HEK293 (cell line): ENCODE measurements at regions not wholly inside any gene's neighbourhood (a gene's known extent, or its start where the extent isn't known, plus 50 kb on each side); places are given as distances from the start of the nearest gene placed in this dataset.

ENCODE experiments used
- CTCF ChIA-PET: fragments of 350-600 bp; formaldehyde crosslinking; extraction: SDS; loops from one replicate; lab custom pipeline; 2021; ENCODE audit warnings: antibody characterized with exemption; lab: Yijun Ruan, JAX
- POLR2A ChIA-PET: fragments of 300-600 bp; formaldehyde crosslinking; extraction: SDS; loops from one replicate; lab custom pipeline; 2020; ENCODE audit warnings: antibody characterized with exemption, inconsistent platforms; lab: Yijun Ruan, JAX
- H3K27ac ChIP-seq: fragments of 200-500 bp; sonication (Bioruptor generic); 2 replicates; pipeline ENCODE4 v1.5.1; 2014; ENCODE audit warnings: low read depth, low read length, control low read depth, inconsistent platforms; ENCODE audit errors: extremely low read depth
- H3K36me3 ChIP-seq, 2 experiments: fragments of 200-500 bp in 1 of 2; sonication (Bioruptor generic) in 1 of 2; 1 replicate in 1 of 2; 2 replicates in 1 of 2; pipeline ENCODE4 v1.5.1; 2014 to 2017; ENCODE audit warnings: inconsistent platforms in 2 of 2, low read length in 2 of 2; ENCODE audit not compliant: control insufficient read depth in 2 of 2, insufficient read depth in 1 of 2
- H3K4me1 ChIP-seq: fragments of 200-500 bp; sonication (Bioruptor generic); 2 replicates; pipeline ENCODE4 v1.5.1; 2014; ENCODE audit warnings: mild to moderate bottlenecking, low read length, inconsistent platforms; ENCODE audit not compliant: control insufficient read depth, insufficient read depth
- H3K4me3 ChIP-seq: 2 replicates; pipeline ENCODE4 v1.5.1; 2011; ENCODE audit warnings: low read depth, mild to moderate bottlenecking, control low read depth, low read length, moderate library complexity
- H3K9me3 ChIP-seq: fragments of 200-500 bp; sonication (Bioruptor generic); 2 replicates; pipeline ENCODE4 v1.5.1; 2014; ENCODE audit warnings: low read depth, low read length, inconsistent platforms; ENCODE audit not compliant: control insufficient read depth, insufficient read depth
- GLI4 ChIP-seq: fragments of 450-650 bp; formaldehyde crosslinking; IDR thresholded peaks from 2 replicates; pipeline ENCODE4 v1.5.1; 2016; ENCODE audit warnings: missing biosample characterization, missing genetic modification characterization
- GLIS2 ChIP-seq: fragments of 450-650 bp; formaldehyde crosslinking; IDR thresholded peaks from 2 replicates; pipeline ENCODE4 v1.5.1; 2016; ENCODE audit warnings: missing biosample characterization, missing genetic modification characterization
- HOXA7 ChIP-seq: sonication (generic); formaldehyde crosslinking; IDR thresholded peaks from 2 replicates; pipeline ENCODE4 v1.8.1; 2022; ENCODE audit warnings: missing genetic modification reagents, borderline replicate concordance
- HOXC10 ChIP-seq: sonication (generic); formaldehyde crosslinking; IDR thresholded peaks from 2 replicates; pipeline ENCODE4 v1.8.1; 2023; ENCODE audit warnings: mild to moderate bottlenecking, missing genetic modification reagents
- ZBTB8A ChIP-seq: fragments of 450-650 bp; formaldehyde crosslinking; IDR thresholded peaks from 2 replicates; pipeline ENCODE4 v1.5.1; 2016; ENCODE audit warnings: missing biosample characterization, missing genetic modification characterization
- ZFHX2 ChIP-seq: fragments of 450-650 bp; formaldehyde crosslinking; conservative IDR thresholded peaks from 2 replicates; pipeline ENCODE4 v1.5.1; 2016; ENCODE audit warnings: missing biosample characterization, missing genetic modification characterization
- ZNF169 ChIP-seq: fragments of 450-650 bp; formaldehyde crosslinking; IDR thresholded peaks from 2 replicates; pipeline ENCODE4 v1.5.1; 2016; ENCODE audit warnings: missing biosample characterization, missing genetic modification characterization
- ZNF175 ChIP-seq: fragments of 450-650 bp; formaldehyde crosslinking; IDR thresholded peaks from 2 replicates; pipeline ENCODE4 v1.5.1; 2016; ENCODE audit warnings: missing biosample characterization, missing genetic modification characterization
- ZNF324 ChIP-seq: fragments of 450-650 bp; formaldehyde crosslinking; IDR thresholded peaks from 2 replicates; pipeline ENCODE4 v1.5.1; 2016; ENCODE audit warnings: missing biosample characterization, missing genetic modification characterization
- ZNF37A ChIP-seq: fragments of 450-650 bp; IDR thresholded peaks from 2 replicates; pipeline ENCODE4 v1.5.1; 2018; ENCODE audit warnings: missing biosample characterization, missing genetic modification characterization
- ZNF416 ChIP-seq: fragments of 450-650 bp; formaldehyde crosslinking; IDR thresholded peaks from 2 replicates; pipeline ENCODE4 v1.5.1; 2016; ENCODE audit warnings: missing biosample characterization, missing genetic modification characterization
- ZNF529 ChIP-seq: fragments of 450-650 bp; formaldehyde crosslinking; IDR thresholded peaks from 2 replicates; pipeline ENCODE4 v1.5.1; 2017; ENCODE audit warnings: missing genetic modification characterization, missing biosample characterization; ENCODE audit not compliant: insufficient replicate concordance
- ZNF544 ChIP-seq: fragments of 450-650 bp; formaldehyde crosslinking; IDR thresholded peaks from 2 replicates; pipeline ENCODE4 v1.5.0; 2017; ENCODE audit warnings: missing biosample characterization, missing genetic modification characterization
- ZNF561 ChIP-seq: fragments of 450-650 bp; IDR thresholded peaks from 2 replicates; pipeline ENCODE4 v1.5.1; 2018; ENCODE audit warnings: missing biosample characterization, missing genetic modification characterization, borderline replicate concordance
- ZNF585B ChIP-seq: fragments of 450-650 bp; formaldehyde crosslinking; IDR thresholded peaks from 2 replicates; pipeline ENCODE4 v1.5.1; 2016; ENCODE audit warnings: missing biosample characterization, missing genetic modification characterization
- ZNF596 ChIP-seq: fragments of 450-650 bp; IDR thresholded peaks from 2 replicates; pipeline ENCODE4 v1.5.0; 2018; ENCODE audit warnings: missing biosample characterization, mild to moderate bottlenecking, missing genetic modification characterization, moderate library complexity
- ZNF626 ChIP-seq: fragments of 450-650 bp; sonication (Bioruptor Pico); formaldehyde crosslinking; IDR thresholded peaks from 2 replicates; pipeline ENCODE4 v1.5.1; 2018; ENCODE audit warnings: missing biosample characterization, missing genetic modification characterization, inconsistent platforms
- ZNF664 ChIP-seq: fragments of 450-650 bp; formaldehyde crosslinking; IDR thresholded peaks from 2 replicates; pipeline ENCODE4 v1.5.1; 2016; ENCODE audit warnings: missing biosample characterization, missing genetic modification characterization
- TF ChIP-seq, protein P1 (sequence below): fragments of 450-650 bp; formaldehyde crosslinking; IDR thresholded peaks from 2 replicates; pipeline ENCODE4 v1.5.1; 2017; ENCODE audit warnings: missing biosample characterization, missing genetic modification characterization
- TF ChIP-seq, protein P2 (sequence below): fragments of 450-650 bp; formaldehyde crosslinking; IDR thresholded peaks from 2 replicates; pipeline ENCODE4 v1.5.1; 2016; ENCODE audit warnings: missing biosample characterization, missing genetic modification characterization
- TF ChIP-seq, protein P3 (sequence below): fragments of 450-650 bp; formaldehyde crosslinking; IDR thresholded peaks from 2 replicates; pipeline ENCODE4 v1.5.1; 2016; ENCODE audit warnings: missing biosample characterization, missing genetic modification characterization, low read depth
- TF ChIP-seq, protein P4 (sequence below): fragments of 450-650 bp; formaldehyde crosslinking; conservative IDR thresholded peaks from 2 replicates; pipeline ENCODE4 v1.5.1; 2016; ENCODE audit warnings: low read depth, missing biosample characterization, missing genetic modification characterization
- TF ChIP-seq, protein P5 (sequence below): fragments of 450-650 bp; formaldehyde crosslinking; IDR thresholded peaks from 2 replicates; pipeline ENCODE4 v1.5.1; 2016; ENCODE audit warnings: missing biosample characterization, missing genetic modification characterization, borderline replicate concordance

DNA sequence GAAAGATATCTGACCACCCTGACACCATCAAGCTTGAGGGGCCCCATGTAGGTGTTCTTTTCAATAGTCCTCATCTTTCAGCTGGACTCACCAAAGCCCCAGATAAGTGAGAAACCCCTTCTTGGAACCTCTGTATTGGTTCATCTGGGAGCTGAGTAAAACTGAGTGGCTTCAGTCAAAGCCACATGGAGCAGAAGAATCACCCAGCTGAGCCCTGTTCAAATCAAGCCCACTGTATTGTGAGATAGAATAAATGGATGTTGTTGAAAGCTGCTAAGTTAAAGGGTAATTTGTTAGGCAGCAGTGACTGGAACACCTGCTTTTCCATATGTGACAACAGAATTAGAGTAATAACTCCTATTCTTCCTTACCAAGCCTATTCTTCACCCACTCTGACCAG lies 64.8 kb upstream of the SDK1 start:
- H3K36me3 ChIP-seq: no peaks in the 10 kb centered on the region
- no peaks in the 10 kb centered on the region; the same call in 1 of the 2 replicates for H3K9me3 ChIP-seq
- TF ChIP-seq ZBTB8A (tag by site-specific recombination) (no peak), HOXA7 (CRISPR knock-in tag) (no peak), GLIS2 (tag by site-specific recombination) (no peak), ZNF561 (no peak), ZNF37A (no peak), ZFHX2 (tag by site-specific recombination) (no peak), ZNF664 (tag by site-specific recombination) (no peak), ZNF626 (tag by site-specific recombination) (no peak), HOXC10 (CRISPR knock-in tag) (no peak), ZNF596 (tag by site-specific recombination) (no peak), ZNF416 (tag by site-specific recombination) (no peak), ZNF175 (tag by site-specific recombination) (no peak), ZNF324 (tag by site-specific recombination) (no peak), ZNF585B (tag by site-specific recombination) (no peak), ZNF544 (no peak), ZNF529 (tag by site-specific recombination) (no peak)
- TF ChIP-seq, protein P1, sequence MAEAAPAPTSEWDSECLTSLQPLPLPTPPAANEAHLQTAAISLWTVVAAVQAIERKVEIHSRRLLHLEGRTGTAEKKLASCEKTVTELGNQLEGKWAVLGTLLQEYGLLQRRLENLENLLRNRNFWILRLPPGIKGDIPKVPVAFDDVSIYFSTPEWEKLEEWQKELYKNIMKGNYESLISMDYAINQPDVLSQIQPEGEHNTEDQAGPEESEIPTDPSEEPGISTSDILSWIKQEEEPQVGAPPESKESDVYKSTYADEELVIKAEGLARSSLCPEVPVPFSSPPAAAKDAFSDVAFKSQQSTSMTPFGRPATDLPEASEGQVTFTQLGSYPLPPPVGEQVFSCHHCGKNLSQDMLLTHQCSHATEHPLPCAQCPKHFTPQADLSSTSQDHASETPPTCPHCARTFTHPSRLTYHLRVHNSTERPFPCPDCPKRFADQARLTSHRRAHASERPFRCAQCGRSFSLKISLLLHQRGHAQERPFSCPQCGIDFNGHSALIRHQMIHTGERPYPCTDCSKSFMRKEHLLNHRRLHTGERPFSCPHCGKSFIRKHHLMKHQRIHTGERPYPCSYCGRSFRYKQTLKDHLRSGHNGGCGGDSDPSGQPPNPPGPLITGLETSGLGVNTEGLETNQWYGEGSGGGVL (tag by site-specific recombination): no peak
- TF ChIP-seq, protein P2, sequence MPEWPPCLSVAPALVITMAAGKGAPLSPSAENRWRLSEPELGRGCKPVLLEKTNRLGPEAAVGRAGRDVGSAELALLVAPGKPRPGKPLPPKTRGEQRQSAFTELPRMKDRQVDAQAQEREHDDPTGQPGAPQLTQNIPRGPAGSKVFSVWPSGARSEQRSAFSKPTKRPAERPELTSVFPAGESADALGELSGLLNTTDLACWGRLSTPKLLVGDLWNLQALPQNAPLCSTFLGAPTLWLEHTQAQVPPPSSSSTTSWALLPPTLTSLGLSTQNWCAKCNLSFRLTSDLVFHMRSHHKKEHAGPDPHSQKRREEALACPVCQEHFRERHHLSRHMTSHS (tag by site-specific recombination): no peak
- TF ChIP-seq, protein P3, sequence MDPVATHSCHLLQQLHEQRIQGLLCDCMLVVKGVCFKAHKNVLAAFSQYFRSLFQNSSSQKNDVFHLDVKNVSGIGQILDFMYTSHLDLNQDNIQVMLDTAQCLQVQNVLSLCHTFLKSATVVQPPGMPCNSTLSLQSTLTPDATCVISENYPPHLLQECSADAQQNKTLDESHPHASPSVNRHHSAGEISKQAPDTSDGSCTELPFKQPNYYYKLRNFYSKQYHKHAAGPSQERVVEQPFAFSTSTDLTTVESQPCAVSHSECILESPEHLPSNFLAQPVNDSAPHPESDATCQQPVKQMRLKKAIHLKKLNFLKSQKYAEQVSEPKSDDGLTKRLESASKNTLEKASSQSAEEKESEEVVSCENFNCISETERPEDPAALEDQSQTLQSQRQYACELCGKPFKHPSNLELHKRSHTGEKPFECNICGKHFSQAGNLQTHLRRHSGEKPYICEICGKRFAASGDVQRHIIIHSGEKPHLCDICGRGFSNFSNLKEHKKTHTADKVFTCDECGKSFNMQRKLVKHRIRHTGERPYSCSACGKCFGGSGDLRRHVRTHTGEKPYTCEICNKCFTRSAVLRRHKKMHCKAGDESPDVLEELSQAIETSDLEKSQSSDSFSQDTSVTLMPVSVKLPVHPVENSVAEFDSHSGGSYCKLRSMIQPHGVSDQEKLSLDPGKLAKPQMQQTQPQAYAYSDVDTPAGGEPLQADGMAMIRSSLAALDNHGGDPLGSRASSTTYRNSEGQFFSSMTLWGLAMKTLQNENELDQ (tag by site-specific recombination): no peak
- no peak overlapping the region for H3K27ac ChIP-seq
- CTCF ChIA-PET: no interaction called here
- H3K4me1 ChIP-seq: no peaks in the 10 kb centered on the region
- POLR2A ChIA-PET: no interaction called here
- no peak overlapping the region for H3K4me3 ChIP-seq

DNA sequence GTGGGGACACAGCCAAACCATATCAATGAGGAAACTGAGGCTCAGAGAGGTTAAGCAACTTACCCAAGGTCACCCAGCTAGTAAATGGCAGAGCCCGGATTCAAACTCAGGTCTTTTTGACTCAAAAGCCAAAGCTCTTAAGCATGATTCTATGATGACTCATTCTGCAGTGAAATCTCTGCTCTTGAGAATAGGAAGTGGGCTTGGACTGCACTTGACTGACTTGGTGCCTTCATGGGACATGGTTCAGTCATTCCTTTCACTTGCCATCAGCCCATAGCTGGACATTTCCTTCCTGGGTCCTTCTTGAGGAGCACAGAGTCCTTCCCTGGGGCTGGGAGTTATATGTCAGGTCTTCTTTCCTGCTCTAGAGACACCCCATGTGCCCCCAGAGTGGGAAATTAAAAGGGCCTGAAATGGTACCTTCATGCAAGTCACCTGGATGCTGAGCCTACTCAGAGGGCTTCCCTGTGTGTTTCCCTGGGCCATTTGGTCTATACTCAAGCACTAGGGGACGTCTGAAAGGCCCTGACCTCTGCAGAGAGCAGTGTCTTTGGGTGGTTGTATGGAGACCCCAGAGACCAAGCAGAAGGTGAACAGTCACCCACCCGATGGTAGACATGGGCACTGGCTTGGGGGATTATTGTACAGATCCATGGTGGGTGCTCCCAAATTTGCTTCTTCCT lies 62.4 kb upstream of the SDK1 start:
- Histone ChIP-seq H3K36me3 (no peaks in the 10 kb centered on the region), H3K4me1 (no peaks in the 10 kb centered on the region), H3K9me3 (no peaks in the 10 kb centered on the region; the same call in 1 of the 2 replicates), H3K27ac (no peak overlapping the region), H3K4me3 (no peak overlapping the region)
- ChIA-PET POLR2A (no interaction called here), CTCF (no interaction called here)
- TF ChIP-seq, protein P4, sequence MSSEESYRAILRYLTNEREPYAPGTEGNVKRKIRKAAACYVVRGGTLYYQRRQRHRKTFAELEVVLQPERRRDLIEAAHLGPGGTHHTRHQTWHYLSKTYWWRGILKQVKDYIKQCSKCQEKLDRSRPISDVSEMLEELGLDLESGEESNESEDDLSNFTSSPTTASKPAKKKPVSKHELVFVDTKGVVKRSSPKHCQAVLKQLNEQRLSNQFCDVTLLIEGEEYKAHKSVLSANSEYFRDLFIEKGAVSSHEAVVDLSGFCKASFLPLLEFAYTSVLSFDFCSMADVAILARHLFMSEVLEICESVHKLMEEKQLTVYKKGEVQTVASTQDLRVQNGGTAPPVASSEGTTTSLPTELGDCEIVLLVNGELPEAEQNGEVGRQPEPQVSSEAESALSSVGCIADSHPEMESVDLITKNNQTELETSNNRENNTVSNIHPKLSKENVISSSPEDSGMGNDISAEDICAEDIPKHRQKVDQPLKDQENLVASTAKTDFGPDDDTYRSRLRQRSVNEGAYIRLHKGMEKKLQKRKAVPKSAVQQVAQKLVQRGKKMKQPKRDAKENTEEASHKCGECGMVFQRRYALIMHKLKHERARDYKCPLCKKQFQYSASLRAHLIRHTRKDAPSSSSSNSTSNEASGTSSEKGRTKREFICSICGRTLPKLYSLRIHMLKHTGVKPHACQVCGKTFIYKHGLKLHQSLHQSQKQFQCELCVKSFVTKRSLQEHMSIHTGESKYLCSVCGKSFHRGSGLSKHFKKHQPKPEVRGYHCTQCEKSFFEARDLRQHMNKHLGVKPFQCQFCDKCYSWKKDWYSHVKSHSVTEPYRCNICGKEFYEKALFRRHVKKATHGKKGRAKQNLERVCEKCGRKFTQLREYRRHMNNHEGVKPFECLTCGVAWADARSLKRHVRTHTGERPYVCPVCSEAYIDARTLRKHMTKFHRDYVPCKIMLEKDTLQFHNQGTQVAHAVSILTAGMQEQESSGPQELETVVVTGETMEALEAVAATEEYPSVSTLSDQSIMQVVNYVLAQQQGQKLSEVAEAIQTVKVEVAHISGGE (tag by site-specific recombination): no peak
- TF ChIP-seq ZNF169 (tag by site-specific recombination): no peak
- no peak for TF ChIP-seq GLI4 (tag by site-specific recombination)
- TF ChIP-seq, protein P5, sequence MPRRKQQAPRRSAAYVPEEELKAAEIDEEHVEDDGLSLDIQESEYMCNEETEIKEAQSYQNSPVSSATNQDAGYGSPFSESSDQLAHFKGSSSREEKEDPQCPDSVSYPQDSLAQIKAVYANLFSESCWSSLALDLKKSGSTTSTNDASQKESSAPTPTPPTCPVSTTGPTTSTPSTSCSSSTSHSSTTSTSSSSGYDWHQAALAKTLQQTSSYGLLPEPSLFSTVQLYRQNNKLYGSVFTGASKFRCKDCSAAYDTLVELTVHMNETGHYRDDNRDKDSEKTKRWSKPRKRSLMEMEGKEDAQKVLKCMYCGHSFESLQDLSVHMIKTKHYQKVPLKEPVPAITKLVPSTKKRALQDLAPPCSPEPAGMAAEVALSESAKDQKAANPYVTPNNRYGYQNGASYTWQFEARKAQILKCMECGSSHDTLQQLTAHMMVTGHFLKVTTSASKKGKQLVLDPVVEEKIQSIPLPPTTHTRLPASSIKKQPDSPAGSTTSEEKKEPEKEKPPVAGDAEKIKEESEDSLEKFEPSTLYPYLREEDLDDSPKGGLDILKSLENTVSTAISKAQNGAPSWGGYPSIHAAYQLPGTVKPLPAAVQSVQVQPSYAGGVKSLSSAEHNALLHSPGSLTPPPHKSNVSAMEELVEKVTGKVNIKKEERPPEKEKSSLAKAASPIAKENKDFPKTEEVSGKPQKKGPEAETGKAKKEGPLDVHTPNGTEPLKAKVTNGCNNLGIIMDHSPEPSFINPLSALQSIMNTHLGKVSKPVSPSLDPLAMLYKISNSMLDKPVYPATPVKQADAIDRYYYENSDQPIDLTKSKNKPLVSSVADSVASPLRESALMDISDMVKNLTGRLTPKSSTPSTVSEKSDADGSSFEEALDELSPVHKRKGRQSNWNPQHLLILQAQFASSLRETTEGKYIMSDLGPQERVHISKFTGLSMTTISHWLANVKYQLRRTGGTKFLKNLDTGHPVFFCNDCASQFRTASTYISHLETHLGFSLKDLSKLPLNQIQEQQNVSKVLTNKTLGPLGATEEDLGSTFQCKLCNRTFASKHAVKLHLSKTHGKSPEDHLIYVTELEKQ (tag by site-specific recombination): no peak
